H9 (cell line): ENCODE measurements at regions not wholly inside any gene's neighbourhood (a gene's known extent, or its start where the extent isn't known, plus 50 kb on each side); places are given as distances from the start of the nearest gene placed in this dataset.

ENCODE experiments used
- DNase-seq: peaks from one replicate; pipeline ENCODE4 v3.0.0-alpha.2; 2017
- H2AFZ ChIP-seq: one replicate; pipeline ENCODE4 v1.6.1; 2013; ENCODE audit warnings: mild to moderate bottlenecking, low read length, control low read depth, moderate library complexity
- H2AK5ac ChIP-seq: 2 replicates; pipeline ENCODE4 v1.6.1; 2013; ENCODE audit warnings: low read length, control low read depth, mixed read lengths; ENCODE audit not compliant: insufficient read length
- H2BK120ac ChIP-seq: one replicate; pipeline ENCODE4 v1.6.1; 2013; ENCODE audit warnings: low read depth, mild to moderate bottlenecking, low read length, control low read depth, inconsistent platforms; ENCODE audit not compliant: poor library complexity, severe bottlenecking
- H2BK12ac ChIP-seq: 2 replicates; pipeline ENCODE4 v1.6.1; 2013; ENCODE audit warnings: low read length, control low read depth, mixed read lengths, low read depth; ENCODE audit not compliant: insufficient read length
- H2BK15ac ChIP-seq: 2 replicates; pipeline ENCODE4 v1.6.1; 2013; ENCODE audit warnings: low read depth, low read length, control low read depth
- H2BK20ac ChIP-seq: one replicate; pipeline ENCODE4 v1.6.1; 2013; ENCODE audit warnings: low read depth, mild to moderate bottlenecking, low read length, control low read depth, inconsistent platforms; ENCODE audit not compliant: poor library complexity, severe bottlenecking
- H2BK5ac ChIP-seq: 2 replicates; pipeline ENCODE4 v1.6.1; 2013; ENCODE audit warnings: low read length, control low read depth, mixed read lengths; ENCODE audit not compliant: insufficient read length
- H3K14ac ChIP-seq: 2 replicates; pipeline ENCODE4 v1.6.1; 2013; ENCODE audit warnings: low read length, control low read depth; ENCODE audit not compliant: insufficient read depth
- H3K18ac ChIP-seq: 2 replicates; pipeline ENCODE4 v1.6.1; 2013; ENCODE audit warnings: low read depth, mild to moderate bottlenecking, mixed read lengths, low read length, control low read depth; ENCODE audit not compliant: insufficient read length
- H3K23ac ChIP-seq: 2 replicates; pipeline ENCODE4 v1.6.1; 2013; ENCODE audit warnings: low read length, control low read depth, mixed read lengths, low read depth; ENCODE audit not compliant: insufficient read length
- H3K23me2 ChIP-seq: 2 replicates; pipeline ENCODE4 v1.6.1; 2013; ENCODE audit warnings: low read depth, mild to moderate bottlenecking, mixed read lengths, low read length, control low read depth; ENCODE audit not compliant: insufficient read length, poor library complexity, severe bottlenecking
- H3K27ac ChIP-seq: 2 replicates; pipeline ENCODE4 v1.5.1; 2013; ENCODE audit warnings: low read length, control low read depth, mixed read lengths, low read depth; ENCODE audit not compliant: insufficient read length
- H3K27me3 ChIP-seq: 2 replicates; pipeline ENCODE4 v1.6.1; 2013; ENCODE audit warnings: low read length, control low read depth, inconsistent platforms; ENCODE audit not compliant: insufficient read depth
- H3K4ac ChIP-seq: 2 replicates; pipeline ENCODE4 v1.6.1; 2013; ENCODE audit warnings: low read depth, mild to moderate bottlenecking, control low read depth, inconsistent platforms, low read length, moderate library complexity
- H3K4me1 ChIP-seq: 2 replicates; pipeline ENCODE4 v1.6.1; 2013; ENCODE audit warnings: low read length, control low read depth, inconsistent platforms; ENCODE audit not compliant: insufficient read depth
- H3K4me2 ChIP-seq: 2 replicates; pipeline ENCODE4 v1.6.1; 2013; ENCODE audit warnings: low read length, control low read depth, mixed read lengths; ENCODE audit not compliant: insufficient read length, insufficient read depth
- H3K56ac ChIP-seq: 2 replicates; pipeline ENCODE4 v1.6.1; 2013; ENCODE audit warnings: low read depth, mild to moderate bottlenecking, mixed read lengths, low read length, control low read depth; ENCODE audit not compliant: insufficient read length
- H3K79me1 ChIP-seq: 2 replicates; pipeline ENCODE4 v1.6.1; 2013; ENCODE audit warnings: low read depth, mild to moderate bottlenecking, moderate library complexity, low read length, control low read depth, inconsistent platforms; ENCODE audit not compliant: insufficient read depth, poor library complexity, severe bottlenecking
- H3K79me2 ChIP-seq: 2 replicates; pipeline ENCODE4 v1.6.1; 2013; ENCODE audit warnings: low read length, control low read depth, inconsistent platforms; ENCODE audit not compliant: insufficient read depth
- H3K9ac ChIP-seq: 2 replicates; pipeline ENCODE4 v1.6.1; 2013; ENCODE audit warnings: low read length, control low read depth, mixed read lengths; ENCODE audit not compliant: insufficient read length; ENCODE audit errors: extremely low read depth
- H3K9me3 ChIP-seq: one replicate; pipeline ENCODE4 v1.6.1; 2013; ENCODE audit warnings: low read depth, low read length, inconsistent platforms; ENCODE audit not compliant: control insufficient read depth
- H3T11ph ChIP-seq: one replicate; pipeline ENCODE4 v1.6.1; 2013; ENCODE audit warnings: mild to moderate bottlenecking, low read length, control low read depth, inconsistent platforms
- H4K20me1 ChIP-seq: one replicate; pipeline ENCODE4 v1.6.1; 2013; ENCODE audit not compliant: control insufficient read depth, insufficient read length, insufficient read depth
- H4K5ac ChIP-seq: 2 replicates; pipeline ENCODE4 v1.6.1; 2013; ENCODE audit warnings: low read depth, mild to moderate bottlenecking, mixed read lengths, low read length, control low read depth; ENCODE audit not compliant: insufficient read length
- H4K8ac ChIP-seq: replicated peaks from 2 replicates; pipeline ENCODE4 v1.6.1; 2013; ENCODE audit warnings: low read length, control low read depth, mixed read lengths, low read depth; ENCODE audit not compliant: insufficient read length
- H4K91ac ChIP-seq: 2 replicates; pipeline ENCODE4 v1.6.1; 2013; ENCODE audit warnings: low read depth, mild to moderate bottlenecking, moderate library complexity, mixed read lengths, low read length, control low read depth; ENCODE audit not compliant: insufficient read length
- H3K27ac Mint-ChIP-seq, 3 experiments: 2 replicates in 2 of 3; 3 replicates in 1 of 3; pipeline ENCODE4 v1.8.0; 2020 to 2021; ENCODE audit warnings: mixed read lengths in 3 of 3, mild to moderate bottlenecking in 1 of 3, moderate library complexity in 1 of 3
- H3K27me3 Mint-ChIP-seq: 2 replicates; pipeline ENCODE4 v1.8.0; 2021; ENCODE audit warnings: low read depth, mild to moderate bottlenecking, moderate library complexity, mixed read lengths
- H3K36me3 Mint-ChIP-seq, 3 experiments: 2 replicates in 2 of 3; 3 replicates in 1 of 3; pipeline ENCODE4 v1.8.0; 2020 to 2021; ENCODE audit warnings: low read depth in 3 of 3, mixed read lengths in 3 of 3; ENCODE audit not compliant: insufficient read depth in 1 of 3
- H3K4me1 Mint-ChIP-seq, 2 experiments: 2 replicates each; pipeline ENCODE4 v1.8.0; 2020; ENCODE audit warnings: mixed read lengths in 2 of 2
- H3K4me3 Mint-ChIP-seq, 2 experiments: 2 replicates in 1 of 2; 3 replicates in 1 of 2; pipeline ENCODE4 v1.8.0; 2020 to 2021; ENCODE audit warnings: mild to moderate bottlenecking in 2 of 2, mixed read lengths in 2 of 2, moderate library complexity in 1 of 2
- H3K9me3 Mint-ChIP-seq, 2 experiments: 2 replicates in 1 of 2; 3 replicates in 1 of 2; pipeline ENCODE4 v1.8.0; 2020; ENCODE audit warnings: mild to moderate bottlenecking in 2 of 2, mixed read lengths in 2 of 2, moderate library complexity in 1 of 2
- WGBS: extraction: QIAGEN DNeasy Blood & Tissue Kit; methylation state at CpG from one replicate; pipeline ENCODE4 v1.1.7; 2013; ENCODE audit warnings: missing lambda C conversion rate, low lambda C conversion rate, mixed read lengths; ENCODE audit not compliant: insufficient read length; ENCODE audit errors: extremely low coverage; 5-methylcytosine and 5-hydroxymethylcytosine counted together
- TF ChIP-seq, protein P1 (sequence below): fragments of 200-600 bp; sonication (generic); conservative IDR thresholded peaks from 3 replicates; pipeline ENCODE4 v1.8.0; 2021; ENCODE audit warnings: antibody characterized with exemption, mild to moderate bottlenecking

DNA sequence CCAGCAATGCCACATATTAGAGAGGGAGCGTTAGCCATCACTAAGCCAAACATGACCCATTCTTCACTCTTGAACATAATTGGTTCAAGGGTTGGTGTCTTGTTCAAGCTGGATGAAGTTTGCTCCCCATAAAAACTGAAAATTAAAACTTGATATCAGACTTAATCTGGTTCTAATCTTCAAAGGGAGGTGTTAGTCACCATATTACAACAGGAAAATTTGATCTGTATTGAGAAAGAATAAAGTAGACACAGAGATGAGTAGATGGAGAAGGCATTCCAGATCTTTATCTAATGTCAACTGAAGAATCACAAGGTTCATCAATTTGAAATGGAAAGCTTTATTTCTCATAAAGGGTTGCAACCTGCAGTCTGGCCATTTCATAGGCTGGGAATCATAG, 972.8 kb downstream of the HACE1 start:
- no peaks in the 10 kb centered on the region for H3K9me3 ChIP-seq
- DNase-seq = no peak
- no CpG with 5 or more reads among the region's 1 CpG for WGBS
- Mint-ChIP-seq H3K27me3 (no peaks in the 10 kb centered on the region), H3K9me3 (no peaks in the 10 kb centered on the region), H3K4me3 (no peak overlapping the region), H3K4me1 (no peaks in the 10 kb centered on the region), H3K36me3 (no peaks in the 10 kb centered on the region), H3K27ac (no peak overlapping the region)
- H2BK120ac ChIP-seq = no peak overlapping the region
- H3K18ac ChIP-seq = no peak overlapping the region
- no peak overlapping the region for H4K5ac ChIP-seq
- no peak overlapping the region for H3K56ac ChIP-seq
- no peak overlapping the region for H2AK5ac ChIP-seq
- no peaks in the 10 kb centered on the region for H3K27me3 ChIP-seq
- H3K4ac ChIP-seq = no peak overlapping the region
- H3K4me2 ChIP-seq = no peak overlapping the region
- no peak overlapping the region for H2BK15ac ChIP-seq
- H2BK20ac ChIP-seq = no peak overlapping the region
- H2AFZ ChIP-seq = no peak overlapping the region
- H4K8ac ChIP-seq = no peak overlapping the region
- H2BK12ac ChIP-seq = no peak overlapping the region
- H2BK5ac ChIP-seq = no peak overlapping the region
- no peaks in the 10 kb centered on the region for H3K23me2 ChIP-seq
- H3K79me1 ChIP-seq = no peaks in the 10 kb centered on the region
- TF ChIP-seq, protein P1, sequence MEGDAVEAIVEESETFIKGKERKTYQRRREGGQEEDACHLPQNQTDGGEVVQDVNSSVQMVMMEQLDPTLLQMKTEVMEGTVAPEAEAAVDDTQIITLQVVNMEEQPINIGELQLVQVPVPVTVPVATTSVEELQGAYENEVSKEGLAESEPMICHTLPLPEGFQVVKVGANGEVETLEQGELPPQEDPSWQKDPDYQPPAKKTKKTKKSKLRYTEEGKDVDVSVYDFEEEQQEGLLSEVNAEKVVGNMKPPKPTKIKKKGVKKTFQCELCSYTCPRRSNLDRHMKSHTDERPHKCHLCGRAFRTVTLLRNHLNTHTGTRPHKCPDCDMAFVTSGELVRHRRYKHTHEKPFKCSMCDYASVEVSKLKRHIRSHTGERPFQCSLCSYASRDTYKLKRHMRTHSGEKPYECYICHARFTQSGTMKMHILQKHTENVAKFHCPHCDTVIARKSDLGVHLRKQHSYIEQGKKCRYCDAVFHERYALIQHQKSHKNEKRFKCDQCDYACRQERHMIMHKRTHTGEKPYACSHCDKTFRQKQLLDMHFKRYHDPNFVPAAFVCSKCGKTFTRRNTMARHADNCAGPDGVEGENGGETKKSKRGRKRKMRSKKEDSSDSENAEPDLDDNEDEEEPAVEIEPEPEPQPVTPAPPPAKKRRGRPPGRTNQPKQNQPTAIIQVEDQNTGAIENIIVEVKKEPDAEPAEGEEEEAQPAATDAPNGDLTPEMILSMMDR = no peak
- no peaks in the 10 kb centered on the region for H3K4me1 ChIP-seq
- no peak overlapping the region for H3K9ac ChIP-seq
- no peak overlapping the region for H3K14ac ChIP-seq
- no peak overlapping the region for H3K23ac ChIP-seq
- no peak overlapping the region for H3K27ac ChIP-seq
- no peak overlapping the region for H3T11ph ChIP-seq
- no peak overlapping the region for H4K91ac ChIP-seq
- no peaks in the 10 kb centered on the region for H3K79me2 ChIP-seq
- no peaks in the 10 kb centered on the region for H4K20me1 ChIP-seq
